ENCODE measurements at regions not wholly inside any gene's neighbourhood (a gene's known extent, or its start where the extent isn't known, plus 50 kb on each side); places are given as distances from the start of the nearest gene placed in this dataset.

- no peaks in the 10 kb centered on the region for H3K27me3 ChIP-seq (ENCODE audit: low read length)
- H3K27ac ChIP-seq (ENCODE audit: low read depth, low read length): no peak overlapping the region
- no peak overlapping the region for H3K9ac ChIP-seq (ENCODE audit: low read length)
- H4K20me1 ChIP-seq (ENCODE audit: low read depth, low read length): no peaks in the 10 kb centered on the region
- no peak overlapping the region for H3K4me2 ChIP-seq (ENCODE audit: low read depth, low read length, poor library complexity, severe bottlenecking)
- H3K9me3 ChIP-seq (ENCODE audit: insufficient read depth, low read length): no peaks in the 10 kb centered on the region
- no peaks in the 10 kb centered on the region for H3K36me3 ChIP-seq (ENCODE audit: low read length)
- H3K9me2 ChIP-seq (replicated peaks; ENCODE audit: insufficient read depth, low read length): no peaks in the 10 kb centered on the region
- TF ChIP-seq CTCF (IDR thresholded peaks at IDR 0.05; ENCODE audit: insufficient read depth, low read length, poor library complexity, severe bottlenecking) (no peak), EZH2phosphoT487 (conservative IDR thresholded peaks at IDR 0.05; ENCODE audit: low read length) (no peak)
- H3F3A ChIP-seq (ENCODE audit: insufficient read depth): no peaks in the 10 kb centered on the region
- H2AFZ ChIP-seq (ENCODE audit: low read depth, low read length, severe bottlenecking): no peak overlapping the region
- H3K79me2 ChIP-seq (ENCODE audit: insufficient read depth, low read length): no peaks in the 10 kb centered on the region
- H3K4me3 ChIP-seq (ENCODE audit: insufficient read depth, low read length, poor library complexity, severe bottlenecking): no peak overlapping the region
Measured at GRCh38 chr20:39528436-39528835, 566.3 kb downstream of the DHX35 start.

GRCh38 chr20:39524371-39524911 lies 562.3 kb downstream of the DHX35 start:
- Histone ChIP-seq H3K27me3 (ENCODE audit: low read length) (no peaks in the 10 kb centered on the region), H3K4me2 (ENCODE audit: low read depth, low read length, poor library complexity, severe bottlenecking) (no peak overlapping the region), H3K9me2 (replicated peaks; ENCODE audit: insufficient read depth, low read length) (no peaks in the 10 kb centered on the region), H4K20me1 (ENCODE audit: low read depth, low read length) (no peaks in the 10 kb centered on the region), H3F3A (ENCODE audit: insufficient read depth) (no peaks in the 10 kb centered on the region), H3K27ac (ENCODE audit: low read depth, low read length) (no peak overlapping the region), H3K4me3 (ENCODE audit: insufficient read depth, low read length, poor library complexity, severe bottlenecking) (no peak overlapping the region), H3K79me2 (ENCODE audit: insufficient read depth, low read length) (no peaks in the 10 kb centered on the region), H3K36me3 (ENCODE audit: low read length) (no peaks in the 10 kb centered on the region), H3K9ac (ENCODE audit: low read length) (no peak overlapping the region), H2AFZ (ENCODE audit: low read depth, low read length, severe bottlenecking) (no peak overlapping the region), H3K9me3 (ENCODE audit: insufficient read depth, low read length) (no peaks in the 10 kb centered on the region)
- TF ChIP-seq EZH2phosphoT487 (conservative IDR thresholded peaks at IDR 0.05; ENCODE audit: low read length) (no peak), CTCF (IDR thresholded peaks at IDR 0.05; ENCODE audit: insufficient read depth, low read length, poor library complexity, severe bottlenecking) (no peak)

- H3K4me3 ChIP-seq (ENCODE audit: insufficient read depth, low read length, poor library complexity, severe bottlenecking): no peak overlapping the region
- H3K36me3 ChIP-seq (ENCODE audit: low read length): no peaks in the 10 kb centered on the region
- no peaks in the 10 kb centered on the region for H3K27me3 ChIP-seq (ENCODE audit: low read length)
- no peaks in the 10 kb centered on the region for H3K9me3 ChIP-seq (ENCODE audit: insufficient read depth, low read length)
- H3K9me2 ChIP-seq (replicated peaks; ENCODE audit: insufficient read depth, low read length): no peaks in the 10 kb centered on the region
- no peaks in the 10 kb centered on the region for H3F3A ChIP-seq (ENCODE audit: insufficient read depth)
- no peaks in the 10 kb centered on the region for H4K20me1 ChIP-seq (ENCODE audit: low read depth, low read length)
- TF ChIP-seq EZH2phosphoT487 (conservative IDR thresholded peaks at IDR 0.05; ENCODE audit: low read length) (no peak), CTCF (IDR thresholded peaks at IDR 0.05; ENCODE audit: insufficient read depth, low read length, poor library complexity, severe bottlenecking) (no peak)
- H3K27ac ChIP-seq (ENCODE audit: low read depth, low read length): no peak overlapping the region
- H3K9ac ChIP-seq (ENCODE audit: low read length): no peak overlapping the region
- H2AFZ ChIP-seq (ENCODE audit: low read depth, low read length, severe bottlenecking): no peak overlapping the region
- no peak overlapping the region for H3K4me2 ChIP-seq (ENCODE audit: low read depth, low read length, poor library complexity, severe bottlenecking)
- no peaks in the 10 kb centered on the region for H3K79me2 ChIP-seq (ENCODE audit: insufficient read depth, low read length)
Measured at GRCh38 chr20:39523405-39523804, 561.3 kb downstream of the DHX35 start.

Data from SU-DHL-6 (cell line).